IMR-90 (cell line): ENCODE measurements at regions not wholly inside any gene's neighbourhood (a gene's known extent, or its start where the extent isn't known, plus 50 kb on each side); places are given as distances from the start of the nearest gene placed in this dataset.
A peak's percentile ranks its signal among the peaks of the same experiment; 100 is the strongest.

Experiments
- ATAC-seq: fragments of 200-7000 bp; cut with Tn5 transposase; 2 replicates; pipeline ENCODE4 v1.9.1; 2020; ENCODE audit warnings: low read depth, mild to moderate bottlenecking, moderate library complexity
- BruUV-seq: library from RNA; stranded (reverse); fragments of 400-500 nt; replicated peaks from 2 replicates; lab custom pipeline; 2021; lab: Mats Ljungman, UMichigan
- CTCF ChIA-PET: fragments of 300-600 bp; formaldehyde crosslinking; extraction: SDS; loops from one replicate; lab custom pipeline; 2021; ENCODE audit warnings: antibody characterized with exemption; lab: Yijun Ruan, JAX
- POLR2A ChIA-PET: fragments of 300-600 bp; sonication (Branson Sonifier 250); formaldehyde crosslinking; loops from one replicate; lab custom pipeline; 2022; ENCODE audit warnings: antibody characterized with exemption; ENCODE audit not compliant: unreplicated experiment; lab: Charles Lee
- DNase-seq: peaks from one replicate; pipeline ENCODE4 v3.0.0; 2013
- H2AFZ ChIP-seq: replicated peaks from 2 replicates; pipeline ENCODE3; 2013; ENCODE audit warnings: low read length, mild to moderate bottlenecking; ENCODE audit not compliant: poor library complexity
- H2AK5ac ChIP-seq: 2 replicates; pipeline ENCODE4 v1.6.1; 2013; ENCODE audit warnings: low read depth, low read length, inconsistent platforms
- H2AK9ac ChIP-seq: replicated peaks from 2 replicates; pipeline ENCODE3; 2013; ENCODE audit warnings: mild to moderate bottlenecking, low read depth, low read length, moderate library complexity; ENCODE audit not compliant: poor library complexity
- H2BK120ac ChIP-seq: 2 replicates; pipeline ENCODE4 v1.6.1; 2013; ENCODE audit warnings: low read depth, low read length, inconsistent platforms
- H2BK15ac ChIP-seq: 3 replicates; pipeline ENCODE4 v1.6.1; 2013; ENCODE audit warnings: low read depth, low read length, inconsistent platforms
- H2BK20ac ChIP-seq: 2 replicates; pipeline ENCODE4 v1.6.1; 2013; ENCODE audit warnings: low read depth, mild to moderate bottlenecking, inconsistent platforms, low read length, moderate library complexity
- H2BK5ac ChIP-seq: 2 replicates; pipeline ENCODE4 v1.6.1; 2013; ENCODE audit warnings: mild to moderate bottlenecking, low read depth, low read length, inconsistent platforms; ENCODE audit not compliant: poor library complexity, severe bottlenecking
- H3K14ac ChIP-seq: replicated peaks from 2 replicates; pipeline ENCODE4 v1.6.1; 2013; ENCODE audit warnings: low read depth, low read length, inconsistent platforms
- H3K18ac ChIP-seq: 2 replicates; pipeline ENCODE4 v1.6.1; 2013; ENCODE audit warnings: low read depth, low read length, control low read depth
- H3K23ac ChIP-seq: 2 replicates; pipeline ENCODE4 v1.6.1; 2013; ENCODE audit warnings: low read depth, low read length, inconsistent platforms
- H3K27ac ChIP-seq: 2 replicates; pipeline ENCODE4 v1.5.1; 2013; ENCODE audit warnings: mild to moderate bottlenecking, control low read depth, low read length; ENCODE audit not compliant: insufficient read depth
- H3K27me3 ChIP-seq: 2 replicates; pipeline ENCODE4 v1.6.1; 2013; ENCODE audit warnings: low read length; ENCODE audit not compliant: control insufficient read depth, insufficient read depth
- H3K36me3 ChIP-seq: 2 replicates; pipeline ENCODE4 v1.6.1; 2013; ENCODE audit warnings: low read length, mixed read lengths; ENCODE audit not compliant: control insufficient read depth, insufficient read depth
- H3K4ac ChIP-seq: 2 replicates; pipeline ENCODE4 v1.6.1; 2013; ENCODE audit warnings: low read depth, low read length, inconsistent platforms
- H3K4me1 ChIP-seq: 2 replicates; pipeline ENCODE4 v1.6.1; 2013; ENCODE audit warnings: low read length, mixed read lengths; ENCODE audit not compliant: control insufficient read depth, insufficient read depth
- H3K4me2 ChIP-seq: 2 replicates; pipeline ENCODE4 v1.6.1; 2013; ENCODE audit warnings: low read depth, mild to moderate bottlenecking, control low read depth, low read length, moderate library complexity
- H3K4me3 ChIP-seq: 2 replicates; pipeline ENCODE4 v1.5.1; 2013; ENCODE audit warnings: low read depth, mild to moderate bottlenecking, control low read depth, low read length, moderate library complexity; ENCODE audit not compliant: insufficient read depth
- H3K56ac ChIP-seq: 2 replicates; pipeline ENCODE4 v1.6.1; 2013; ENCODE audit warnings: low read length, inconsistent platforms; ENCODE audit not compliant: insufficient read depth; ENCODE audit errors: extremely low read depth
- H3K79me1 ChIP-seq, 2 experiments: 2 replicates each; pipeline ENCODE4 v1.6.1; 2013; ENCODE audit warnings: low read length in 2 of 2, inconsistent platforms in 1 of 2, low read depth in 1 of 2
- H3K9ac ChIP-seq: 2 replicates; pipeline ENCODE4 v1.6.1; 2013; ENCODE audit warnings: low read depth, low read length, control low read depth
- H3K9me1 ChIP-seq: 2 replicates; pipeline ENCODE4 v1.6.1; 2013; ENCODE audit warnings: low read length, inconsistent platforms; ENCODE audit not compliant: insufficient read depth
- H3K9me3 ChIP-seq: 2 replicates; pipeline ENCODE4 v1.6.1; 2013; ENCODE audit warnings: low read length; ENCODE audit not compliant: control insufficient read depth, insufficient read depth
- H4K20me1 ChIP-seq: 2 replicates; pipeline ENCODE4 v1.6.1; 2013; ENCODE audit warnings: low read length, inconsistent platforms; ENCODE audit not compliant: insufficient read depth
- H4K5ac ChIP-seq: 2 replicates; pipeline ENCODE4 v1.6.1; 2013; ENCODE audit warnings: mild to moderate bottlenecking, low read depth, low read length, control low read depth
- H4K8ac ChIP-seq, 2 experiments: 2 replicates each; pipeline ENCODE4 v1.6.1; 2013; ENCODE audit warnings: low read depth in 2 of 2, low read length in 2 of 2, control low read depth in 1 of 2, inconsistent platforms in 1 of 2
- H4K91ac ChIP-seq: 2 replicates; pipeline ENCODE4 v1.6.1; 2013; ENCODE audit warnings: low read depth, low read length, inconsistent platforms; ENCODE audit not compliant: insufficient read depth
- MXI1 ChIP-seq: IDR thresholded peaks from 2 replicates; pipeline ENCODE4 v1.6.1; 2012; ENCODE audit warnings: low read depth, mild to moderate bottlenecking, low read length, moderate library complexity, borderline replicate concordance
- RAD21 ChIP-seq: IDR thresholded peaks from 2 replicates; pipeline ENCODE4 v1.6.1; 2012; ENCODE audit warnings: low read length, improper control_type of control experiment
- whole genome bisulfite sequencing, 2 experiments: methylation state at CpG; one replicate each; pipeline versions ENCODE4 v1.1.5 to v1.1.7; 2013; ENCODE audit warnings: missing lambda C conversion rate in 2 of 2; ENCODE audit not compliant: insufficient read length in 1 of 2; ENCODE audit errors: extremely low coverage in 2 of 2; 5-methylcytosine and 5-hydroxymethylcytosine counted together
- dilution Hi-C: fragments of 300-500 bp; cut with HindIII; formaldehyde crosslinking; loops from one replicate; pipeline ENCODE4 v1.14.3; 2018; ENCODE audit warnings: low sequenced_read_pairs; ENCODE audit not compliant: unreplicated experiment
- in situ Hi-C: fragments of 300-500 bp; cut with MboI; formaldehyde crosslinking; loops from 3 replicates; pipeline ENCODE4 v1.14.3; 2019; ENCODE audit warnings: low sequenced_read_pairs, inconsistent platforms, mixed read lengths
- intact Hi-C: fragments of 100-400 bp; cut with micrococcal nuclease; formaldehyde crosslinking; loops from 2 replicates; pipeline ENCODE4 v1.10.0; 2022
- TF ChIP-seq, protein P1 (sequence below): conservative IDR thresholded peaks from 2 replicates; pipeline ENCODE4 v1.5.1; 2012; ENCODE audit warnings: mild to moderate bottlenecking, low read depth, low read length, improper control_type of control experiment

GRCh38 chrX:145190801-145191389, 56.4 kb upstream of the SPANXN1 start:
- no peak overlapping the region for H2BK120ac ChIP-seq
- DNase-seq (no peak), ATAC-seq (no peak)
- no peaks in the 10 kb centered on the region for H3K36me3 ChIP-seq
- no peaks in the 10 kb centered on the region for H3K4me1 ChIP-seq
- H3K9me1 ChIP-seq, result no peaks in the 10 kb centered on the region
- no peak overlapping the region for H3K4me2 ChIP-seq
- H3K9ac ChIP-seq, result no peak overlapping the region
- H3K27me3 ChIP-seq, result no peaks in the 10 kb centered on the region
- no peak overlapping the region for H2AFZ ChIP-seq
- no peak for TF ChIP-seq MXI1
- TF ChIP-seq, protein P1, sequence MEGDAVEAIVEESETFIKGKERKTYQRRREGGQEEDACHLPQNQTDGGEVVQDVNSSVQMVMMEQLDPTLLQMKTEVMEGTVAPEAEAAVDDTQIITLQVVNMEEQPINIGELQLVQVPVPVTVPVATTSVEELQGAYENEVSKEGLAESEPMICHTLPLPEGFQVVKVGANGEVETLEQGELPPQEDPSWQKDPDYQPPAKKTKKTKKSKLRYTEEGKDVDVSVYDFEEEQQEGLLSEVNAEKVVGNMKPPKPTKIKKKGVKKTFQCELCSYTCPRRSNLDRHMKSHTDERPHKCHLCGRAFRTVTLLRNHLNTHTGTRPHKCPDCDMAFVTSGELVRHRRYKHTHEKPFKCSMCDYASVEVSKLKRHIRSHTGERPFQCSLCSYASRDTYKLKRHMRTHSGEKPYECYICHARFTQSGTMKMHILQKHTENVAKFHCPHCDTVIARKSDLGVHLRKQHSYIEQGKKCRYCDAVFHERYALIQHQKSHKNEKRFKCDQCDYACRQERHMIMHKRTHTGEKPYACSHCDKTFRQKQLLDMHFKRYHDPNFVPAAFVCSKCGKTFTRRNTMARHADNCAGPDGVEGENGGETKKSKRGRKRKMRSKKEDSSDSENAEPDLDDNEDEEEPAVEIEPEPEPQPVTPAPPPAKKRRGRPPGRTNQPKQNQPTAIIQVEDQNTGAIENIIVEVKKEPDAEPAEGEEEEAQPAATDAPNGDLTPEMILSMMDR, result peak; percentile 47
- peak; percentile 44 for TF ChIP-seq RAD21
- no TSS peak for BruUV-seq
- H3K79me1 ChIP-seq, result no peaks in the 10 kb centered on the region
- WGBS, 2 experiments, result no CpG with 5 or more reads among the region's 3 CpGs
- no peak overlapping the region for H3K14ac ChIP-seq
- no peak overlapping the region for H2AK9ac ChIP-seq
- no peak overlapping the region for H3K18ac ChIP-seq
- no peak overlapping the region for H4K5ac ChIP-seq
- no peaks in the 10 kb centered on the region for H4K20me1 ChIP-seq
- CTCF ChIA-PET, result no interaction called here
- no peak overlapping the region for H2BK20ac ChIP-seq
- H4K91ac ChIP-seq, result no peak overlapping the region
- no peak overlapping the region for H2BK15ac ChIP-seq
- POLR2A ChIA-PET, result no interaction called here
- H3K27ac ChIP-seq, result no peak overlapping the region
- dilution Hi-C loops (no loop called here), intact Hi-C loops (loop anchor here (5.0 kb wide), 1 partner anchor 1524 kb away; no protein-coding TSS in a partner anchor), in situ Hi-C loops (no loop called here)
- H3K9me3 ChIP-seq, result no peaks in the 10 kb centered on the region; the same call in 1 of the 2 replicates
- H2BK5ac ChIP-seq, result no peak overlapping the region
- no peak overlapping the region for H3K4me3 ChIP-seq
- no peak overlapping the region for H3K23ac ChIP-seq
- H2AK5ac ChIP-seq, result no peak overlapping the region
- H3K56ac ChIP-seq, result no peak overlapping the region
- H3K4ac ChIP-seq, result no peak overlapping the region
- H4K8ac ChIP-seq, result no peak overlapping the region
